ENCODE measurements at regions not wholly inside any gene's neighbourhood (a gene's known extent, or its start where the extent isn't known, plus 50 kb on each side); places are given as distances from the start of the nearest gene placed in this dataset.
"Not testable (repeated sequence)": the region's sequence is repeated elsewhere in the genome, so short reads cannot be mapped to it uniquely, and the experiment has no call there.

- DNase-seq = no peak
Observed at GRCh38 chr4:54586320-54586955, 71.3 kb upstream of the KIT start.

- no peak for DNase-seq
Observed at GRCh38 chr4:54587107-54587891, 70.5 kb upstream of the KIT start.

- no peak for DNase-seq
Observed at GRCh38 chr4:54588404-54588803, 69.4 kb upstream of the KIT start.

- no peak for DNase-seq
Observed at GRCh38 chr4:54589586-54589985, 68.2 kb upstream of the KIT start.

- no peak for DNase-seq
Observed at GRCh38 chr4:54593795-54594322, 63.9 kb upstream of the KIT start.

GRCh38 chr4:54596201-54596600 is 61.6 kb upstream of the KIT start:
- DNase-seq = no peak

- not testable (repeated sequence) for DNase-seq
Observed at GRCh38 chr4:54597678-54598077, 60.1 kb upstream of the KIT start.

GRCh38 chr4:54602175-54602574 is 55.6 kb upstream of the KIT start:
- DNase-seq = not testable (repeated sequence)

GRCh38 chr4:54607067-54607466 is 50.7 kb upstream of the KIT start:
- no peak for DNase-seq

- no peak for DNase-seq
Observed at GRCh38 chr4:54607521-54607920, 50.2 kb upstream of the KIT start.

All from activated CD4-positive, alpha-beta T cell treated with anti-CD3 and anti-CD28 coated beads, Interleukin-10, Interleukin-2, amounts not matched to agents 100 ng/mL and 50 ng/mL, durations not matched to agents 16 hours and 8 hours (primary cell).